Stimulated activated naive B cell treated with anti-CD40 and anti-IgM and Interleukin-4, amounts not matched to agents 10 μg/mL and 1 μg/mL and 100 μg/mL, for 72 hours (primary cell): ENCODE measurements at regions not wholly inside any gene's neighbourhood (a gene's known extent, or its start where the extent isn't known, plus 50 kb on each side); places are given as distances from the start of the nearest gene placed in this dataset.
"Not testable (repeated sequence)": the region's sequence is repeated elsewhere in the genome, so short reads cannot be mapped to it uniquely, and the experiment has no call there.

Experiments
- ATAC-seq, 2 donors: fragments of 150-1000 bp; cut with Tn5 transposase; replicated peaks; 2 replicates each; pipeline ENCODE4 v1.10.0; 2021; ENCODE audit warnings: moderate library complexity in 1 of 2
- DNase-seq: peaks from one replicate; pipeline ENCODE4 v3.0.0; 2021
- H3K27ac Mint-ChIP-seq: one replicate; pipeline ENCODE4 v1.8.0; 2022; ENCODE audit warnings: mild to moderate bottlenecking, mixed read lengths
- H3K27me3 Mint-ChIP-seq, 2 donors: one replicate each; pipeline ENCODE4 v1.8.0; 2022; ENCODE audit warnings: mixed read lengths in 2 of 2
- H3K36me3 Mint-ChIP-seq, 2 donors: one replicate each; pipeline ENCODE4 v1.8.0; 2022; ENCODE audit warnings: mixed read lengths in 2 of 2, mild to moderate bottlenecking in 1 of 2
- H3K4me1 Mint-ChIP-seq, 2 donors: one replicate each; pipeline ENCODE4 v1.8.0; 2022; ENCODE audit warnings: mixed read lengths in 2 of 2, mild to moderate bottlenecking in 1 of 2
- H3K4me3 Mint-ChIP-seq, 2 donors: one replicate each; pipeline ENCODE4 v1.8.0; 2022; ENCODE audit warnings: mild to moderate bottlenecking in 2 of 2, mixed read lengths in 2 of 2, moderate library complexity in 1 of 2
- H3K9me3 Mint-ChIP-seq, 2 donors: one replicate each; pipeline ENCODE4 v1.8.0; 2022; ENCODE audit warnings: mixed read lengths in 2 of 2, mild to moderate bottlenecking in 1 of 2

GRCh38 chr6:85114581-85114935, 335.3 kb upstream of the NT5E start:
- Mint-ChIP-seq H3K9me3 (peaks cover 0 to 2% of the 10 kb centered on the region in 2 donors), H3K4me1 (no peaks in the 10 kb centered on the region), H3K27me3 (no peaks in the 10 kb centered on the region), H3K36me3 (no peaks in the 10 kb centered on the region), H3K27ac (no peak overlapping the region), H3K4me3 (no peak overlapping the region)
- DNase-seq: no peak
- ATAC-seq: no peak

- no peak for DNase-seq
Observed at GRCh38 chr6:85113934-85114580, 335.8 kb upstream of the NT5E start.

GRCh38 chr6:85112540-85112939, 337.3 kb upstream of the NT5E start:
- H3K4me1 Mint-ChIP-seq: no peaks in the 10 kb centered on the region

More at GRCh38 chr6:85113934-85114580, 335.8 kb upstream of the NT5E start:
- H3K27me3 Mint-ChIP-seq: no peaks in the 10 kb centered on the region
- H3K4me3 Mint-ChIP-seq: no peak overlapping the region
- no peaks in the 10 kb centered on the region for H3K4me1 Mint-ChIP-seq
- H3K27ac Mint-ChIP-seq: no peak overlapping the region
- peaks cover 0 to 2% of the 10 kb centered on the region in 2 donors for H3K9me3 Mint-ChIP-seq
- H3K36me3 Mint-ChIP-seq: no peaks in the 10 kb centered on the region
- no peak for ATAC-seq

GRCh38 chr6:85111481-85112011, 338.3 kb upstream of the NT5E start:
- no peak for DNase-seq
- H3K36me3 Mint-ChIP-seq: no peaks in the 10 kb centered on the region
- no peak overlapping the region for H3K4me3 Mint-ChIP-seq
- H3K27ac Mint-ChIP-seq: no peak overlapping the region
- no peaks in the 10 kb centered on the region for H3K27me3 Mint-ChIP-seq
- H3K9me3 Mint-ChIP-seq: peaks cover 0 to 2% of the 10 kb centered on the region in 2 donors
- H3K4me1 Mint-ChIP-seq: no peaks in the 10 kb centered on the region
- ATAC-seq: no peak

More at GRCh38 chr6:85112540-85112939, 337.3 kb upstream of the NT5E start:
- Mint-ChIP-seq H3K27ac (no peak overlapping the region), H3K9me3 (peaks cover 0 to 2% of the 10 kb centered on the region in 2 donors), H3K27me3 (no peaks in the 10 kb centered on the region), H3K4me3 (no peak overlapping the region), H3K36me3 (no peaks in the 10 kb centered on the region)
- no peak for ATAC-seq
- no peak for DNase-seq

GRCh38 chr6:85110943-85111342, 338.9 kb upstream of the NT5E start:
- no peak overlapping the region for H3K4me3 Mint-ChIP-seq
- no peaks in the 10 kb centered on the region for H3K27me3 Mint-ChIP-seq
- DNase-seq (no peak), ATAC-seq (no peak)
- H3K27ac Mint-ChIP-seq: no peak overlapping the region
- no peaks in the 10 kb centered on the region for H3K4me1 Mint-ChIP-seq
- peaks cover 0 to 2% of the 10 kb centered on the region in 2 donors for H3K9me3 Mint-ChIP-seq
- no peaks in the 10 kb centered on the region for H3K36me3 Mint-ChIP-seq

- no peaks in the 10 kb centered on the region for H3K4me1 Mint-ChIP-seq
Observed at GRCh38 chr6:85107701-85108100, 342.2 kb upstream of the NT5E start.

GRCh38 chr6:85096976-85097375, 332.6 kb upstream of the TBX18 start:
- Mint-ChIP-seq H3K36me3 (no peaks in the 10 kb centered on the region), H3K4me3 (no peak overlapping the region), H3K4me1 (no peaks in the 10 kb centered on the region), H3K27me3 (no peaks in the 10 kb centered on the region), H3K9me3 (peaks cover 27 to 29% of the 10 kb centered on the region in 2 donors), H3K27ac (no peak overlapping the region)
- ATAC-seq (no peak), DNase-seq (no peak)

More at GRCh38 chr6:85107701-85108100, 342.2 kb upstream of the NT5E start:
- no peaks in the 10 kb centered on the region for H3K36me3 Mint-ChIP-seq
- H3K27me3 Mint-ChIP-seq: no peaks in the 10 kb centered on the region
- peaks cover 1 to 2% of the 10 kb centered on the region in 2 donors for H3K9me3 Mint-ChIP-seq
- DNase-seq (no peak), ATAC-seq (no peak)
- H3K27ac Mint-ChIP-seq: no peak overlapping the region
- no peak overlapping the region for H3K4me3 Mint-ChIP-seq

- Mint-ChIP-seq H3K36me3 (no peaks in the 10 kb centered on the region), H3K4me1 (no peaks in the 10 kb centered on the region), H3K27ac (no peak overlapping the region), H3K4me3 (no peak overlapping the region), H3K27me3 (no peaks in the 10 kb centered on the region), H3K9me3 (peaks cover 8 to 11% of the 10 kb centered on the region in 2 donors)
- DNase-seq (no peak), ATAC-seq (no peak)
Observed at GRCh38 chr6:85092226-85092625, 327.8 kb upstream of the TBX18 start.

GRCh38 chr6:85089255-85089654, 324.9 kb upstream of the TBX18 start:
- Mint-ChIP-seq H3K27me3 (no peaks in the 10 kb centered on the region), H3K27ac (no peak overlapping the region), H3K9me3 (peaks cover 0 to 3% of the 10 kb centered on the region in 2 donors), H3K4me3 (no peak overlapping the region), H3K36me3 (no peaks in the 10 kb centered on the region), H3K4me1 (no peaks in the 10 kb centered on the region)
- ATAC-seq (no peak), DNase-seq (no peak)

GRCh38 chr6:85085875-85086274, 321.5 kb upstream of the TBX18 start:
- no peak overlapping the region for H3K4me3 Mint-ChIP-seq
- H3K9me3 Mint-ChIP-seq: peaks cover 0 to 3% of the 10 kb centered on the region in 2 donors
- no peak overlapping the region for H3K27ac Mint-ChIP-seq
- DNase-seq (no peak), ATAC-seq (no peak)
- H3K27me3 Mint-ChIP-seq: no peaks in the 10 kb centered on the region
- H3K4me1 Mint-ChIP-seq: no peaks in the 10 kb centered on the region
- H3K36me3 Mint-ChIP-seq: no peaks in the 10 kb centered on the region

GRCh38 chr6:85081102-85081501, 316.7 kb upstream of the TBX18 start:
- Mint-ChIP-seq H3K4me1 (no peaks in the 10 kb centered on the region), H3K27me3 (no peaks in the 10 kb centered on the region), H3K9me3 (peaks cover 0 to 2% of the 10 kb centered on the region in 2 donors), H3K36me3 (no peaks in the 10 kb centered on the region), H3K27ac (no peak overlapping the region), H3K4me3 (no peak overlapping the region)
- no peak for DNase-seq
- no peak for ATAC-seq

GRCh38 chr6:85079761-85080160, 315.4 kb upstream of the TBX18 start:
- Mint-ChIP-seq H3K4me1 (no peaks in the 10 kb centered on the region), H3K27ac (no peak overlapping the region), H3K9me3 (peaks cover 0 to 2% of the 10 kb centered on the region in 2 donors), H3K36me3 (no peaks in the 10 kb centered on the region), H3K4me3 (no peak overlapping the region), H3K27me3 (no peaks in the 10 kb centered on the region)
- ATAC-seq: no peak
- DNase-seq: no peak

GRCh38 chr6:85078058-85078457, 313.7 kb upstream of the TBX18 start:
- H3K27ac Mint-ChIP-seq: no peak overlapping the region
- peaks cover 0 to 2% of the 10 kb centered on the region in 2 donors for H3K9me3 Mint-ChIP-seq

GRCh38 chr6:85077098-85077497, 312.7 kb upstream of the TBX18 start:
- Mint-ChIP-seq H3K27me3 (no peaks in the 10 kb centered on the region), H3K9me3 (peaks cover 0 to 2% of the 10 kb centered on the region in 2 donors), H3K4me3 (no peak overlapping the region), H3K4me1 (no peaks in the 10 kb centered on the region), H3K27ac (no peak overlapping the region), H3K36me3 (no peaks in the 10 kb centered on the region)
- no peak for DNase-seq
- ATAC-seq: no peak

More at GRCh38 chr6:85078058-85078457, 313.7 kb upstream of the TBX18 start:
- H3K4me3 Mint-ChIP-seq: no peak overlapping the region
- no peaks in the 10 kb centered on the region for H3K4me1 Mint-ChIP-seq
- ATAC-seq: no peak
- no peaks in the 10 kb centered on the region for H3K27me3 Mint-ChIP-seq
- DNase-seq: no peak
- no peaks in the 10 kb centered on the region for H3K36me3 Mint-ChIP-seq

- H3K4me1 Mint-ChIP-seq, H3K27ac Mint-ChIP-seq, DNase-seq, H3K4me3 Mint-ChIP-seq, H3K9me3 Mint-ChIP-seq, H3K27me3 Mint-ChIP-seq, H3K36me3 Mint-ChIP-seq, ATAC-seq: not testable (repeated sequence)
Observed at GRCh38 chr6:85071845-85072244, 307.4 kb upstream of the TBX18 start.
